HCEC 1CT (cell line): ENCODE measurements at regions not wholly inside any gene's neighbourhood (a gene's known extent, or its start where the extent isn't known, plus 50 kb on each side); places are given as distances from the start of the nearest gene placed in this dataset.
"Not testable (repeated sequence)": the region's sequence is repeated elsewhere in the genome, so short reads cannot be mapped to it uniquely, and the experiment has no call there.

Experiments
- DNase-seq: peaks from one replicate; pipeline ENCODE4 v3.0.0-alpha.2; 2017

DNA sequence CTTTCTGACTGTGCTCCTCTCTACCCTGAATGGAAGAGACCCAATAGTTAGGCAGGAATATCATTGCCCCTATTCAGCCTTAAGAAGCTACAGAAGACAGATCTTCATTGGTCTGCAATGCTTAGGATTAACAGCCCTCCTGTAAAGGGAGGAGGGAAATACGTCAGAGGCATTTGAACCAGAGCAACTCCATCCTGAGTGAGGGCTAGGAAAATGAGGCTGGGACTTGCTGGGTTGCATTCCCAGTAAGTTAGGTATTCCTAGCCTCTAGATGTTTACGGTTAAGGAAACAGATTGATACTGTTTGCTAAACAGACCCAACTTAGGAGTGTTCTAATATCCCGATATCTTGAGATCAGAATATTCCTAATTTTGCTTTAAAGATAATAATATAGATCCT is 63.5 kb downstream of the PCDH18 start:
- DNase-seq: no peak

DNA sequence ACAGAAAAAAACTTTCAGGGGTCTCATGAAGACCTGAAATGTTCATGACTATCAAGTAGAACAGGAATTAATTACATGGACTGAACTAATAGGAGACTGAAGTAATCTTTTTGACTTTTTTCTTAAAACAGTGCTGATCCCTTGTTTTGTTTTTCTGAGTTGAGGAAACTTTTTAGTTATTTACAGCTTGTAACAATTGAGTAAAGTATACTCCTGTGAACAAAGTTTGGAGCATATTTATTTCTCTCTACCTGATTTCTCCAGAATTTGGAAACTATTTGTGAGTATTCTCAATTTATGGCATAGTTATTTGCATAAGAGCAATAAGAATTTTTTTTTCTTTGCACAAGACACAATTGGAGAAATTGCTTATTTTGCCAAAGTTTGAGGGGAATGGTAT is 64.8 kb downstream of the PCDH18 start:
- DNase-seq: no peak

DNA sequence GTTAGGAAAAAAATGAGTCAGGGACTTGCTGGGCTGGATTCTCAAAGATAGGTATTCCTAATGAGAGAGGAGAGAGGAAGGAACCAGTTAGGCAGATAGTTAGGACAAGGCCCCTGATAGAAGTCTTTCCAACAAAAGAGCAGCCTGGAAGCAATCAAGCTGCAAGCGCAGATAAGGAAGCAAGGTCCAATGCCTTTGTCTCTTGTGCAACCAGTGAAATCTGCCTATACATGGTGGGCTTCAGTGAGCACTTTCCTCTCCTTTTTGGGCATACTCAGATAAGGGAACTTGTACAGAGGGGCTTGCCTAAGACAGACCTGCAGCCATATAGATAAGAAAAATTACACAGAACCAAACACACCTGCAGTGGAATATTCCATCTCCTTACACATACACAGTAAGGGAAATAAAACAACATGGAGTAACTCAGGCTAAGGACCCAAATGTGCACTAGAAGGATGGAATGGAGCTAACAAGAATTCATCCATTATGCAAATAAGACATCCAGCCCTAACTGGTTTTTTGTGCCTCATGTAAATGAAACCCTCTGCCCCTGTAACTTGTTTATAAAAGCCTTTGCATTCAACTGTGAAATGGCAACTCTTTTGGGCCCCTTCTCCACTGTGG is 68.8 kb downstream of the PCDH18 start:
- no peak for DNase-seq

DNA sequence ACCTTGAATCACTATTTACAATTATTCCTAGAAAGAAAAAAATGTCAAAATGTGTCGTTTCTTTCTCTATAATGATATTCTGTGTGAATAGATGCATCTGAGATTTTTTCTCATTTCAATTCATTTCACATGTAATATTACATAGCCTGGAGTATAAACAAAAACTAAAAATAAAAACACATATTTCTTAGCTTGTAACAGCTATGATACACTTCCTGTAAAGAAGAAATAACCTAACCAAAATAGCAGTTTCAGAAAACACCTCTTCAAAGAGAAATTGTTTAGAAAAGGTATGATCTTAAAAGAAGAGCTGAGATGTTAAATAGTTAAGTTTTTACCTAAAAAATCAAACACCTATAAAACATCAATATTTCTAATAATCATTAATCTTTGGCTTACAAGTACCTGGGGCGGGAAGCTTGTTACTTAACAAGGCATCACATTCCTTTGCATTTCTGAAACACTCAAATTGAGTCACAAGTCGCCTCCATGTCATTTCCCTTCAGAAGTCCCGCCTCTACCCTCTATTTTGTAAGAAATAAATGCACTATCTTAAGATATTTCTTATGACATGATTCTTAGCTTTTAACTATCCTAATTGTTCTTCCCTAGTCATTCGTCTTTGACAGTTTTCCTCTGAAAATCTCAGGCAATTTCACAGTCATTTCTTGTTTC is 76.5 kb downstream of the PCDH18 start:
- no peak for DNase-seq

- DNase-seq: no peak
Measured at GRCh38 chr4:137454767-137455166, 77.5 kb downstream of the PCDH18 start.

DNA sequence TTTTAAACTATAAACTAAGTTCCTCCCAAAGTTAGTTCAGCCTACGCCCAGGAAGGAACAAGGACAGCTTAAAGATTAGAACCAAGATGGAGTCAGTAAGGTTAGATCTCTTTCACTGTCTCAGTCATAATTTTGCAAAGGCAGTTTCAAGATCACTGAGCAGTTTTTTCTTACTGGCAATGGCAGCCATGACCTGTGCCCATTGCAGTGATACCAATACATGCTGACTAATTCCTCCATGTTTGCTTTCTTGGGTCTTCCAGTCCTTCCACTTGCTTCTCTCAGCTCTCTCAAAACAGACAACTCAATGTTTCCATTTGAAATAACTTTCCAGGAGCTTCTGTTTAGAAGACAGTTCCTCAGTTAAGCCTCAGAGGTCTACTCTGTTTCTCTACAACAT is 79.5 kb downstream of the PCDH18 start:
- no peak for DNase-seq

- DNase-seq: no peak
Measured at GRCh38 chr4:137451172-137451825, 81.0 kb downstream of the PCDH18 start.

DNA sequence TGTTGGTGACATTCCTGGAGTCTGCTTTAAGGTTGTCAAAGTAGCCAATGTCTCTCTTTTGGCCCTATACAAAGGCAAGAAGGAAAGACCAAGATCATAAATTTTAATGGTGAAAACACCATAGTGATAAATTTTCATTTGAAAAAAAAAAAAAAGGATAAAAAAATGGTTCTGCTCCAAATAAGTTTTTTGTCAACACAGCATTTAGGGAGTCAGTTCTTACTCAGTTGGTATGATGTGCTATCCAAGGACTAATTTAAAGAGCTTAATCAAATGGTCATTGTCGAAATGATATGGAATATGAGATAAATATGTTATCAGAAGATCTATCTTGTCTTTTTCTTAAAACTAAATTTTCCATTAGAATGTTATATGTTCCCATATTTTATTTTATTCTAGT is 83.9 kb downstream of the PCDH18 start:
- DNase-seq: no peak

DNA sequence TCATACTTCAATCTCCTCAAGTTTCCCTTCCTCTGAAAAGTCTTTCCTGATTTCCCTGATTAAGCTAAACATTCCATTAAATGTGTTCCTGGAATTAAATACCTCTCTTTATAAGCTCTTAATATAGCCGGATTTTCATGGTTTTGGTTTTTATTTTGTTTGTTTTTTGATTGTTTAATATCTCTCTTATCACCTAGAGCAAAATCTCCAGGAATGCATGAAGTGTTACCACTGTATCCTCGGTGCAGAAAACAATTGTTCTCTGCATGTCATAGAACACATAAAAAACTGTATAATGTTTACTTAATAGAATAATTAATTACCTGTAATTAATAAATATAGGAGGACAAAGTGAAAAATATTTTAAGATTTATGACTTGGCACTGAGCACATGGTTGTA is 86.2 kb downstream of the PCDH18 start:
- DNase-seq: no peak

DNA sequence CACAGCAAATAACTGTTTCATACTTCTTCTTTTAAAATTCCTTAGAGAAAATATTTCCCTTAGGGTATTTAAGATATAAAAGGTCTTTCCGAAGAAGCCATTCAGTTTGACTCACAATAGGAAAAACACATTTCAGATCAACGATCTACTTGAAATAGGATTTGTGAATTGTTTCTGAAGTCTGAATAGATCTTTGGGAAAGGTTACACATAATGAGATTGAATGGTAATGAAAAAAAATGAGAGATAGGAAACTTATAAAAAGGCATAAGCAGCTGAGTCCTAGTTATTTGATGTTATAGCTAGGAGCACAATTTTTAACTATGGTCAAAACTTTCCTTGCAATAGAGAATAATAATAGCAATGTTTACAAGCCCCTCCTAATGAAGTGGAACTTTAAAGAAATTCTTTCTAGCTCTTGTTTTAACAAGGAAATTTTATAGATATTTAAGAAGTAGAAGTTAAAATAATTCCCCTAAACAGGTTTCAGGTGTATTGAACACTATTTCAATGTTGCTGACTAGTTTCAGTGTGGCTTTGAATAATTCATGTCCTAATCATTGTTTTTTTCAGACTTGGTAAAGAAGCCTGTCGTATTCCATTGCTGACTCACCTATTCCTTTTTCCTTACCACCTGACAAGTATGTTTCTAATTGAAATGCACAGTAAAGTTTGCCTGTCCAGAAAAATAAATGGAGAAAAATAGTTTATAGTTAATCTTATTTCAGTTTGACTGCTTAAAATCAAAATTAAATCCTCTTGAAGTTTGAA is 89.1 kb downstream of the PCDH18 start:
- no peak for DNase-seq

- no peak for DNase-seq
Measured at GRCh38 chr4:137432446-137433311, 99.6 kb downstream of the PCDH18 start.

- DNase-seq: no peak
Measured at GRCh38 chr4:137430171-137430570, 102.1 kb downstream of the PCDH18 start.

DNA sequence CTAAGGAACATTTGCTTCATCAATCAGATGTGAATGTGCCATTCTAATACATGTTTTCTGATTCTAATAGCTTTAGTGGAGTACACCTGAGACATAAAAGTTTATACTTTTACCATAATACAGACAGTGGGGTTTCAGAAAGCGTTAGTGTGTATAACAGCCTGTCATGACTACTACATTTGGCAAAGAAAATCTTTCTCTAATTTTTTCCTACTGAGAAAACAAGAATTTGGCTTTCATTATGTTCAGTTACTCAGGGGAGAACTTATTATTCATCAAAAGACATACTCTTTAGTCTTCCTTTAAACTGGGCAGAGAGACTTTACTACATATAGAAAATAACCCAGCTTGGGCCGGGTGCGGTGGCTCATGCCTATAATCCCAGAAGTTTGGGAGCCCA is 104.9 kb downstream of the PCDH18 start:
- no peak for DNase-seq

GRCh38 chr4:137425281-137425680 is 107.0 kb downstream of the PCDH18 start:
- no peak for DNase-seq

GRCh38 chr4:137422666-137423065 is 109.6 kb downstream of the PCDH18 start:
- no peak for DNase-seq

DNA sequence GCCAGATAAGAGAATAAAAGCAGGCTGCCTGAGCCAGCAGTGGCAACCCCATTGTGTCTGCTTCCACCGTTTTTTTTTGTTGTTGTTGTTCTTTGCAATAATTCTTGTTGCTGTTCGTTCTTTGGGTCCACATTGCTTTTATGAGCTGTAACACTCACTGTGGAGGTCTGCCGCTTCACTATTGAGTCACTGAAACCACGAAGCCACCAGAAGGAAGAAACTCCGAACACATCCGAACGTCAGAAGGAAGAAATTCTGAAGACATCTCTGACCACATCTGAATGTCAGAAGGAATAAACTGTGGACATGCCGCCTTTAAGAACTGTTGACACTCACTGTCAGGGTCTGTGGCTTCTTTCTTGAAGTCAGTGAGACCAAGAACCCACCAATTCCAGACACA is 110.5 kb downstream of the PCDH18 start:
- DNase-seq: peak; percentile 14

GRCh38 chr4:137420901-137421396 is 111.3 kb downstream of the PCDH18 start:
- no peak for DNase-seq

GRCh38 chr4:137417676-137418075 is 114.6 kb downstream of the PCDH18 start:
- DNase-seq: peak; percentile 5

DNA sequence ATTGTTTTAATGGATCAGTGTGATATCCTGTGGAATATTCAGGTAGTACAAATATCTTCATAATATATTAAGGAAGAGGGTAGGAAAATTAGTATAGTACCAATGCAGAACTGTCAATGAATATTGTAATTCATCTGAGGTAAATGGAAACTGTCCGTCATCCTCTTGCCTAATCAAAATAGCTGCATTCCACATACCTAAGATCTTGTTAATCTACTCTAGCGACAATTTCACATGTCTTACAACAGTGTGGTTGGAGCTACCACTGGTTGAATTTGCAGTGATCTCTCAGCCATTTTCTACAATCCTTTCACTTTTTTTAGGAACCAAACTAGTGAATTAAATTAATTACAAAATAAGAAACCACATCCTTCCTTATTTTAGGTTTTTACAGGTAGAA is 117.5 kb downstream of the PCDH18 start:
- no peak for DNase-seq

DNA sequence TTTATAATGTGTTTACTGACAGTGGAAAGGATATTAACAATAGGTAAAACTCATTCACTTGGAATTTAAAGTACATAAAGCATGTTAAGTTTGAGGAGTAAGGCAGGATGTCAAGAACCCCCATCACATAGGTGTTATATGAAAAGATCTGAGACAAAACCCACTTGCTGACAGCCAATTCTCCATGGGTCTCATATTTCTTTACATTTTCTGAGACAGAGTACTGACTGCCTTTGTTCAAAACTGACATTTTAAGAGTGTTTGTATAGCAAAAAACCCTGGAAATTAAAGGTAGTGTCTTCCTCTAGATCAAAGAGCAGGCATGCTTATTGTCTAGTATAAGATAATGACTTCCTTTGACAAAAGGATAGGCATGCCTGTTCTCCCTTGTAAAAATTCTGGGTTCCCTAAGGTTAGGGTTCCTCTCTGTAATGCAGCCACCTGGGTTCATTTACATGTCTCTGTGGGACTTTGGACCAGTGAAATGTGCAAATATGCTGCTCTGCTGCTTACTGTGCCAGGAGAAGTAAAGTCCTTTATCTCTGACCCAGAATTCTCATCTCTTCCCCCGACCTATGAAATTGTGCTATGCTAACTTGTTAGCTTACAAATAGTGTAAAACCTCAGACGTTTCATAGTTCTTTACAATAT is 123.6 kb downstream of the PCDH18 start:
- DNase-seq: no peak

- not testable (repeated sequence) for DNase-seq
Measured at GRCh38 chr4:137405833-137406232, 126.5 kb downstream of the PCDH18 start.

DNA sequence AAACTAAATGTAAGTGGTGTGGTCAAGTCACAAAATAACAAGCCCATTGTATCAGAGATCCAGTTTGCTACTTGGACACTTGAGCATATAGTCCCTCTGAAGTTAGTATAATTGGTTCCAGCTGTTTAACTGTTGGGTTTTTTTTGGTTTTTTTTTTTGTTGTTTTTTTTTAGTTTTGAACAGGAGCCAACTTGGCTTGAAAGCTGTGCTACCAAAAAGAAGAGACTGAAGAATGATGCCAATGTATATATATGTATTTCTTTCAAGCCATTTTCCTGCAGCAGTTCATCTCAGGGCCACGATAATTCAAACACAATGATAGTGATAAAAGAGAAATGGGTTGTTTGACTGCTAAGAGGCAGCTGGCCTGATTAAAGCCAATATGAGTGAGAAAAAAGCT is 138.3 kb downstream of the PCDH18 start:
- no peak for DNase-seq
